SK-N-SH (cell line): ENCODE measurements at regions not wholly inside any gene's neighbourhood (a gene's known extent, or its start where the extent isn't known, plus 50 kb on each side); places are given as distances from the start of the nearest gene placed in this dataset.

Source experiments
- CTCF ChIA-PET: fragments of 300-600, 350-600 bp; formaldehyde crosslinking; extraction: SDS; loops from one replicate; lab custom pipeline; 2021; lab: Yijun Ruan, JAX
- POLR2A ChIA-PET: fragments of 350-600 bp; sonication (Branson Sonifier 250); formaldehyde crosslinking; extraction: SDS; loops from one replicate; lab custom pipeline; 2020; ENCODE audit warnings: antibody characterized with exemption, inconsistent platforms; lab: Yijun Ruan, JAX
- DNase-seq: peaks from one replicate; pipeline ENCODE4 v3.0.0; 2012
- H2AFZ ChIP-seq: fragments of 200-600 bp; sonication (generic); 2 replicates; pipeline ENCODE4 v1.8.1; 2016; ENCODE audit warnings: antibody characterized with exemption, mild to moderate bottlenecking, low read depth
- H3F3A ChIP-seq: fragments of 200-600 bp; sonication (generic); replicated peaks from 2 replicates; pipeline ENCODE3; 2016; ENCODE audit warnings: antibody characterized with exemption, mild to moderate bottlenecking; ENCODE audit not compliant: insufficient read depth
- H3K27ac ChIP-seq, 2 experiments: fragments of 200-500 bp in 1 of 2; fragments of 200-600 bp in 1 of 2; sonication (Bioruptor generic) in 1 of 2; sonication (generic), shearing (Covaris generic) in 1 of 2; 2 replicates each; pipeline versions ENCODE4 v1.5.1 to v1.6.1; 2014 to 2016; ENCODE audit warnings: low read depth in 2 of 2, inconsistent platforms in 1 of 2, low read length in 1 of 2, mild to moderate bottlenecking in 1 of 2, mixed read lengths in 1 of 2
- H3K27me3 ChIP-seq: fragments of 200-600 bp; sonication (generic), shearing (Covaris generic); 2 replicates; pipeline ENCODE4 v1.6.1; 2016; ENCODE audit warnings: mixed run types; ENCODE audit not compliant: insufficient read depth
- H3K36me3 ChIP-seq, 2 experiments: fragments of 200-500 bp in 1 of 2; fragments of 200-600 bp in 1 of 2; sonication (Bioruptor generic) in 1 of 2; sonication (generic) in 1 of 2; replicated peaks in 1 of 2; 2 replicates each; pipeline versions ENCODE3 to v1.5.1; 2014 to 2016; ENCODE audit warnings: low read length in 1 of 2, mild to moderate bottlenecking in 1 of 2; ENCODE audit not compliant: insufficient read depth in 2 of 2, control insufficient read depth in 1 of 2
- H3K4me1 ChIP-seq, 2 experiments: fragments of 200-500 bp in 1 of 2; fragments of 200-600 bp in 1 of 2; sonication (Bioruptor generic) in 1 of 2; sonication (generic), shearing (Covaris generic) in 1 of 2; 2 replicates each; pipeline versions ENCODE4 v1.5.1 to v1.6.1; 2014 to 2016; ENCODE audit warnings: low read depth in 1 of 2, low read length in 1 of 2, mixed run types in 1 of 2; ENCODE audit not compliant: insufficient read depth in 2 of 2, control insufficient read depth in 1 of 2
- H3K4me2 ChIP-seq: fragments of 200-600 bp; sonication (generic), shearing (Covaris generic); 2 replicates; pipeline ENCODE4 v1.6.1; 2017; ENCODE audit warnings: mixed run types
- H3K4me3 ChIP-seq, 2 experiments: fragments of 200-500 bp in 1 of 2; fragments of 200-600 bp in 1 of 2; sonication (Bioruptor generic) in 1 of 2; sonication (generic), shearing (Covaris generic) in 1 of 2; 2 replicates each; pipeline versions ENCODE4 v1.5.1 to v1.8.1; 2014 to 2016; ENCODE audit warnings: low read depth in 2 of 2, inconsistent platforms in 1 of 2, low read length in 1 of 2, mild to moderate bottlenecking in 1 of 2, mixed read lengths in 1 of 2, moderate library complexity in 1 of 2
- H3K79me2 ChIP-seq: fragments of 200-600 bp; sonication (generic); 2 replicates; pipeline ENCODE4 v1.8.1; 2017; ENCODE audit warnings: mild to moderate bottlenecking; ENCODE audit not compliant: insufficient read depth
- H3K9ac ChIP-seq: fragments of 200-600 bp; sonication (generic); 2 replicates; pipeline ENCODE4 v1.6.1; 2017; ENCODE audit warnings: mixed run types
- H3K9me2 ChIP-seq: fragments of 200-600 bp; sonication (generic); 2 replicates; pipeline ENCODE4 v1.6.1; 2017; ENCODE audit warnings: mixed run types
- H3K9me3 ChIP-seq: fragments of 200-600 bp; sonication (generic); 2 replicates; pipeline ENCODE4 v1.6.1; 2017; ENCODE audit warnings: mixed run types, mild to moderate bottlenecking, moderate library complexity
- H4K20me1 ChIP-seq: fragments of 200-600 bp; sonication (generic); 2 replicates; pipeline ENCODE4 v1.6.1; 2017; ENCODE audit warnings: mild to moderate bottlenecking, mixed run types; ENCODE audit not compliant: insufficient read depth
- CHD2 ChIP-seq: fragments of 150-350 bp; IDR thresholded peaks from 2 replicates; pipeline ENCODE4 v1.6.1; 2018; ENCODE audit warnings: low read length; ENCODE audit not compliant: partially characterized antibody
- ELF1 ChIP-seq: IDR thresholded peaks from 2 replicates; pipeline ENCODE4 v1.4.0; 2012
- FOXJ3 ChIP-seq: sonication (generic); formaldehyde crosslinking; IDR thresholded peaks from 2 replicates; pipeline ENCODE4 v1.5.1; 2020; ENCODE audit warnings: mild to moderate bottlenecking, missing genetic modification reagents
- JUND ChIP-seq: IDR thresholded peaks from 2 replicates; pipeline ENCODE4 v1.4.0; 2012
- MEF2A ChIP-seq: IDR thresholded peaks from 2 replicates; pipeline ENCODE4 v1.4.0; 2012; ENCODE audit warnings: low read depth, borderline replicate concordance
- NFIC ChIP-seq: IDR thresholded peaks from 2 replicates; pipeline ENCODE4 v1.4.0; 2012; ENCODE audit warnings: borderline replicate concordance
- POLR2AphosphoS5 ChIP-seq: IDR thresholded peaks from 2 replicates; pipeline ENCODE4 v1.6.1; 2012; ENCODE audit warnings: low read depth, low read length
- RCOR1 ChIP-seq: fragments of 150-350 bp; IDR thresholded peaks from 2 replicates; pipeline ENCODE4 v1.6.1; 2017; ENCODE audit warnings: antibody characterized with exemption, low read length
- RFX5 ChIP-seq: IDR thresholded peaks from 2 replicates; pipeline ENCODE4 v1.6.1; 2012; ENCODE audit warnings: mild to moderate bottlenecking, improper control_type of control experiment, low read length
- RXRA ChIP-seq: IDR thresholded peaks from 2 replicates; pipeline ENCODE4 v1.4.0; 2012; ENCODE audit warnings: low read depth, mild to moderate bottlenecking, borderline replicate concordance
- TEAD4 ChIP-seq: IDR thresholded peaks from 2 replicates; pipeline ENCODE4 v1.4.0; 2012; ENCODE audit warnings: mild to moderate bottlenecking, borderline replicate concordance; ENCODE audit not compliant: insufficient read depth
- YY1 ChIP-seq: IDR thresholded peaks from 2 replicates; pipeline ENCODE4 v1.4.0; 2012; ENCODE audit warnings: low read depth, mild to moderate bottlenecking
- WGBS: methylation state at CpG from one replicate; pipeline ENCODE4 v1.1.6; 2017; ENCODE audit warnings: low lambda C conversion rate; 5-methylcytosine and 5-hydroxymethylcytosine counted together
- TF ChIP-seq, protein P1 (sequence below): IDR thresholded peaks from 2 replicates; pipeline ENCODE4 v1.4.0; 2012; ENCODE audit warnings: low read depth, borderline replicate concordance
- TF ChIP-seq, protein P2 (sequence below): IDR thresholded peaks from 2 replicates; pipeline ENCODE4 v1.4.0; 2012; ENCODE audit warnings: low read depth
- TF ChIP-seq, protein P3 (sequence below): fragments of 200-600 bp; sonication (generic); IDR thresholded peaks from 2 replicates; pipeline ENCODE4 v1.6.1; 2017; ENCODE audit warnings: antibody characterized with exemption, mild to moderate bottlenecking, moderate library complexity
- TF ChIP-seq, protein P4 (sequence below): fragments of 150-350 bp; IDR thresholded peaks from 2 replicates; pipeline ENCODE4 v1.6.1; 2017; ENCODE audit warnings: antibody characterized with exemption, low read length, low read depth, borderline replicate concordance
- TF ChIP-seq, protein P5 (sequence below): IDR thresholded peaks from 2 replicates; pipeline ENCODE4 v1.4.0; 2012; ENCODE audit warnings: low read depth, borderline replicate concordance

- Histone ChIP-seq H3K27me3 (no peaks in the 10 kb centered on the region), H3K9me2 (no peaks in the 10 kb centered on the region), H4K20me1 (no peaks in the 10 kb centered on the region), H3F3A (no peaks in the 10 kb centered on the region), H3K9me3 (no peaks in the 10 kb centered on the region), H2AFZ (no peak overlapping the region), H3K4me2 (no peak overlapping the region), H3K9ac (no peak overlapping the region), H3K4me1 (no peaks in the 10 kb centered on the region), H3K36me3 (no peaks in the 10 kb centered on the region), H3K27ac (no peak overlapping the region), H3K4me3 (no peak overlapping the region), H3K79me2 (no peaks in the 10 kb centered on the region)
- POLR2A ChIA-PET: no interaction called here
- WGBS: 39% methylated on average over 6 of the region's 6 CpGs
- TF ChIP-seq YY1 (no peak), RFX5 (no peak)
- TF ChIP-seq, protein P1, sequence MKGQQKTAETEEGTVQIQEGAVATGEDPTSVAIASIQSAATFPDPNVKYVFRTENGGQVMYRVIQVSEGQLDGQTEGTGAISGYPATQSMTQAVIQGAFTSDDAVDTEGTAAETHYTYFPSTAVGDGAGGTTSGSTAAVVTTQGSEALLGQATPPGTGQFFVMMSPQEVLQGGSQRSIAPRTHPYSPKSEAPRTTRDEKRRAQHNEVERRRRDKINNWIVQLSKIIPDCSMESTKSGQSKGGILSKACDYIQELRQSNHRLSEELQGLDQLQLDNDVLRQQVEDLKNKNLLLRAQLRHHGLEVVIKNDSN: no peak
- CTCF ChIA-PET: no interaction called here
- no peak for DNase-seq
These were observed 689.5 kb upstream of the NCAM2 start for GRCh38 chr21:20308586-20309315.

GRCh38 chr21:20311234-20311787, 686.9 kb upstream of the NCAM2 start:
- no peaks in the 10 kb centered on the region for H3K9me2 ChIP-seq
- no peaks in the 10 kb centered on the region for H3K79me2 ChIP-seq
- no peak overlapping the region for H3K27ac ChIP-seq
- H2AFZ ChIP-seq: no peak overlapping the region
- no peak for TF ChIP-seq TEAD4
- TF ChIP-seq RXRA: no peak
- no peak for TF ChIP-seq CHD2
- no peak for TF ChIP-seq RCOR1
- no peak for TF ChIP-seq POLR2AphosphoS5
- TF ChIP-seq, protein P2, sequence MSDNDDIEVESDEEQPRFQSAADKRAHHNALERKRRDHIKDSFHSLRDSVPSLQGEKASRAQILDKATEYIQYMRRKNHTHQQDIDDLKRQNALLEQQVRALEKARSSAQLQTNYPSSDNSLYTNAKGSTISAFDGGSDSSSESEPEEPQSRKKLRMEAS: no peak
- no peak for TF ChIP-seq FOXJ3 (CRISPR knock-in tag)
- no peak for TF ChIP-seq MEF2A
- TF ChIP-seq JUND: no peak
- TF ChIP-seq, protein P3, sequence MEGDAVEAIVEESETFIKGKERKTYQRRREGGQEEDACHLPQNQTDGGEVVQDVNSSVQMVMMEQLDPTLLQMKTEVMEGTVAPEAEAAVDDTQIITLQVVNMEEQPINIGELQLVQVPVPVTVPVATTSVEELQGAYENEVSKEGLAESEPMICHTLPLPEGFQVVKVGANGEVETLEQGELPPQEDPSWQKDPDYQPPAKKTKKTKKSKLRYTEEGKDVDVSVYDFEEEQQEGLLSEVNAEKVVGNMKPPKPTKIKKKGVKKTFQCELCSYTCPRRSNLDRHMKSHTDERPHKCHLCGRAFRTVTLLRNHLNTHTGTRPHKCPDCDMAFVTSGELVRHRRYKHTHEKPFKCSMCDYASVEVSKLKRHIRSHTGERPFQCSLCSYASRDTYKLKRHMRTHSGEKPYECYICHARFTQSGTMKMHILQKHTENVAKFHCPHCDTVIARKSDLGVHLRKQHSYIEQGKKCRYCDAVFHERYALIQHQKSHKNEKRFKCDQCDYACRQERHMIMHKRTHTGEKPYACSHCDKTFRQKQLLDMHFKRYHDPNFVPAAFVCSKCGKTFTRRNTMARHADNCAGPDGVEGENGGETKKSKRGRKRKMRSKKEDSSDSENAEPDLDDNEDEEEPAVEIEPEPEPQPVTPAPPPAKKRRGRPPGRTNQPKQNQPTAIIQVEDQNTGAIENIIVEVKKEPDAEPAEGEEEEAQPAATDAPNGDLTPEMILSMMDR: no peak
- no peak for TF ChIP-seq NFIC
- TF ChIP-seq, protein P4, sequence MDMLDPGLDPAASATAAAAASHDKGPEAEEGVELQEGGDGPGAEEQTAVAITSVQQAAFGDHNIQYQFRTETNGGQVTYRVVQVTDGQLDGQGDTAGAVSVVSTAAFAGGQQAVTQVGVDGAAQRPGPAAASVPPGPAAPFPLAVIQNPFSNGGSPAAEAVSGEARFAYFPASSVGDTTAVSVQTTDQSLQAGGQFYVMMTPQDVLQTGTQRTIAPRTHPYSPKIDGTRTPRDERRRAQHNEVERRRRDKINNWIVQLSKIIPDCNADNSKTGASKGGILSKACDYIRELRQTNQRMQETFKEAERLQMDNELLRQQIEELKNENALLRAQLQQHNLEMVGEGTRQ: no peak
- TF ChIP-seq ELF1: no peak
- TF ChIP-seq, protein P5, sequence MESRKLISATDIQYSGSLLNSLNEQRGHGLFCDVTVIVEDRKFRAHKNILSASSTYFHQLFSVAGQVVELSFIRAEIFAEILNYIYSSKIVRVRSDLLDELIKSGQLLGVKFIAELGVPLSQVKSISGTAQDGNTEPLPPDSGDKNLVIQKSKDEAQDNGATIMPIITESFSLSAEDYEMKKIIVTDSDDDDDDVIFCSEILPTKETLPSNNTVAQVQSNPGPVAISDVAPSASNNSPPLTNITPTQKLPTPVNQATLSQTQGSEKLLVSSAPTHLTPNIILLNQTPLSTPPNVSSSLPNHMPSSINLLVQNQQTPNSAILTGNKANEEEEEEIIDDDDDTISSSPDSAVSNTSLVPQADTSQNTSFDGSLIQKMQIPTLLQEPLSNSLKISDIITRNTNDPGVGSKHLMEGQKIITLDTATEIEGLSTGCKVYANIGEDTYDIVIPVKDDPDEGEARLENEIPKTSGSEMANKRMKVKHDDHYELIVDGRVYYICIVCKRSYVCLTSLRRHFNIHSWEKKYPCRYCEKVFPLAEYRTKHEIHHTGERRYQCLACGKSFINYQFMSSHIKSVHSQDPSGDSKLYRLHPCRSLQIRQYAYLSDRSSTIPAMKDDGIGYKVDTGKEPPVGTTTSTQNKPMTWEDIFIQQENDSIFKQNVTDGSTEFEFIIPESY: no peak
- no peak for TF ChIP-seq RFX5
- no peak for DNase-seq
- H3K4me3 ChIP-seq: no peak overlapping the region
- no peak overlapping the region for H3K4me2 ChIP-seq
- WGBS: 2% methylated on average over 1 of the region's 1 CpG
- CTCF ChIA-PET: no interaction called here
- H3K9ac ChIP-seq: no peak overlapping the region
- H3K36me3 ChIP-seq: no peaks in the 10 kb centered on the region
- no peaks in the 10 kb centered on the region for H3K27me3 ChIP-seq
- 0 out of 2 replicates have a peak, but pooled peaks cover 2% of the 10 kb centered on the region for H3K9me3 ChIP-seq
- H3F3A ChIP-seq: no peaks in the 10 kb centered on the region
- POLR2A ChIA-PET: no interaction called here
- H3K4me1 ChIP-seq: no peaks in the 10 kb centered on the region
- H4K20me1 ChIP-seq: no peaks in the 10 kb centered on the region
